HEK293T (cell line): ENCODE measurements at regions not wholly inside any gene's neighbourhood (a gene's known extent, or its start where the extent isn't known, plus 50 kb on each side); places are given as distances from the start of the nearest gene placed in this dataset.

Experiments used
- BHLHE40 ChIP-seq: fragments of 450-650 bp; IDR thresholded peaks from 2 replicates; pipeline ENCODE4 v1.6.1; 2016; ENCODE audit warnings: mild to moderate bottlenecking, moderate library complexity, borderline replicate concordance
- CTBP1 ChIP-seq: fragments of 450-650 bp; IDR thresholded peaks from 2 replicates; pipeline ENCODE4 v1.6.1; 2016; ENCODE audit warnings: borderline replicate concordance
- FOXA1 ChIP-seq: fragments of 450-650 bp; IDR thresholded peaks from 2 replicates; pipeline ENCODE4 v1.6.1; 2016; ENCODE audit warnings: mild to moderate bottlenecking
- FOXK2 ChIP-seq: fragments of 450-650 bp; IDR thresholded peaks from 2 replicates; pipeline ENCODE4 v1.6.1; 2016; ENCODE audit warnings: mild to moderate bottlenecking
- FOXM1 ChIP-seq: fragments of 450-650 bp; IDR thresholded peaks from 2 replicates; pipeline ENCODE4 v1.6.1; 2017; ENCODE audit warnings: mild to moderate bottlenecking, borderline replicate concordance
- HDGF ChIP-seq: fragments of 450-650 bp; IDR thresholded peaks from 2 replicates; pipeline ENCODE4 v1.6.1; 2017; ENCODE audit warnings: antibody characterized with exemption, borderline replicate concordance
- L3MBTL2 ChIP-seq: fragments of 450-650 bp; conservative IDR thresholded peaks from 2 replicates; pipeline ENCODE4 v1.6.1; 2016; ENCODE audit warnings: mild to moderate bottlenecking
- NFRKB ChIP-seq: fragments of 450-650 bp; IDR thresholded peaks from 2 replicates; pipeline ENCODE4 v1.6.1; 2016; ENCODE audit warnings: mild to moderate bottlenecking, moderate library complexity
- SP1 ChIP-seq: fragments of 450-650 bp; IDR thresholded peaks from 2 replicates; pipeline ENCODE4 v1.6.1; 2017
- TARDBP ChIP-seq: fragments of 450-650 bp; IDR thresholded peaks from 2 replicates; pipeline ENCODE4 v1.6.1; 2016

DNA sequence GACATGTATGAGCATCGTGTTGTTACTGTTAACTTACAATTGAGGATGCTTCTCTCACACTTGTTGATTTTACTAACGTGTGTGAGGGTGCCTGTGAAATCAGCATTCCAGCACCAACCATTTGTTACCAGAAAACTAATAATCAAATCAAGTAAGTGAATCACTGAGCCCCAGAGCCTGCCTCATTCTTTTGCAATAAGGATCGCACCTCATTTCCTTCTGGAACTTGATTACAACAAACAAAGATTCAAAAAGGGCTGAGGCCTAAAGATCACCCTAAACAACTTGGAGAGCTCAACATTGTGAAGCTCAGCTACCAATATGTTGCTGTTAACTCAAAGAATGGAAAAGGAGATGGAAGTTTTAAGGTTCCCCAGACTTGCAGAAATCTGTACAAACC is 274.7 kb downstream of the TFAP2A start:
- TF ChIP-seq NFRKB (no peak), BHLHE40 (no peak), TARDBP (no peak), FOXM1 (no peak), HDGF (no peak), SP1 (no peak), FOXA1 (no peak), FOXK2 (no peak), L3MBTL2 (no peak), CTBP1 (no peak)
